ENCODE measurements at regions not wholly inside any gene's neighbourhood (a gene's known extent, or its start where the extent isn't known, plus 50 kb on each side); places are given as distances from the start of the nearest gene placed in this dataset.

GRCh38 chr9:113656771-113657670, 193.5 kb downstream of the RGS3 start:
- TF ChIP-seq EZH2 (IDR thresholded peaks at IDR 0.05; ENCODE audit: insufficient read depth, low read length): no peak
- no peak for TF ChIP-seq CTCF (IDR thresholded peaks at IDR 0.05; ENCODE audit: insufficient read depth, low read depth, low read length)

Measured in astrocyte (in vitro differentiated cells and primary cell).